GM18507 (cell line): ENCODE measurements at regions not wholly inside any gene's neighbourhood (a gene's known extent, or its start where the extent isn't known, plus 50 kb on each side); places are given as distances from the start of the nearest gene placed in this dataset.

Experiments used
- DNase-seq: peaks from one replicate; pipeline ENCODE4 v3.0.0; 2011; ENCODE audit warnings: low read depth; ENCODE audit not compliant: insufficient read length; ENCODE audit errors: extremely low spot score
- FAIRE-seq: peaks from 2 replicates; lab custom pipeline; 2011; peaks lifted over from hg19 to GRCh38; lab: Jason Lieb, UNC

DNA sequence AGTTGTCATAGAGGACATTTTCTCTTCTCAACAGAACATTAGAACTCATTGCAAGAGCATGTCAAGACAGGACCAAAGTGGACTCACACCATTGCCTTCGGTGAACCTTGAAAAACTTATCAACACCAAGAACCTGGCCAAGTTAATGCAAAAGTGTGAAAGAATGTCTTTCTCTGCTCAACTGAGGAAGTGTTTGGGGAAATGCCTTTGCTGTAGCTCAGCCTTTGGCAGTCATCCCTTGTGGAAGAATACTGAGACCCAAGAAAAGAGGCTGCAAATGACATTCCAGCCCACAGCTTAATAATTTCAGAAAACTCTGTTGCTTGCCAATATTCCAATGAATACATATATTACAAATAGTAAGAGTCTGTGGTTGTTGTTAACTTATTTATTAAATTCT is 728.8 kb upstream of the PIK3C3 start:
- no peak for FAIRE-seq
- no peak for DNase-seq

DNA sequence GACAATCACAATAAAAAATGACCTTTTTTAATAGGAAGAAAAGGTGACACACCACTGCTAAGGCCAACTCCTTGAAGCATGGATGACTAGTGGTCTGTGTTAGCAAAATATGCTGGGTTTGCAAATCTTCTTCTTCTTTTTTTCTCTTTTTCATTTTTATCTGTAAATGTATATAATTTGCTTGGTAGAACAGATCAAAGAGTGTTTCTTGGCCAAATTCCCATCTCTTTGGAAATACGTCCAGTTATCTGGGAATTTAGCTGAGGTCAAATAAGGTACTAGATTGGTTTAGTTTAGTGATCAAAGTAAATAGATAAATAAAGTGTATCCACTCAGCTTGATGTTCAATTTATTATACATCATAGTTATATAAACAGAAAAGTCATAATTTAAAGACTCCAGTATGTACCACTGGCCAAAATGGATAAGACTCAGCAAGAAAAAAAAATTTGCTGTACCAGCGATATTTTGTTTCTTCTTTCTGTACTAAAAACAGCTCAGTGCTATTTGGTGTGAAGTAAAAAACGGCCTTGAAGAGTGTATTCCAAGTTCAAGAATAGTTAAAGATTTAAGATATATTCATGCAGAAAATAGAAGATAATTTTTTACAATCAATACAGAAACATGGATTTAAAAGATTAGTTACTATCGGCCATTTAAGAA is 738.6 kb upstream of the PIK3C3 start:
- no peak for DNase-seq
- FAIRE-seq: no peak

DNA sequence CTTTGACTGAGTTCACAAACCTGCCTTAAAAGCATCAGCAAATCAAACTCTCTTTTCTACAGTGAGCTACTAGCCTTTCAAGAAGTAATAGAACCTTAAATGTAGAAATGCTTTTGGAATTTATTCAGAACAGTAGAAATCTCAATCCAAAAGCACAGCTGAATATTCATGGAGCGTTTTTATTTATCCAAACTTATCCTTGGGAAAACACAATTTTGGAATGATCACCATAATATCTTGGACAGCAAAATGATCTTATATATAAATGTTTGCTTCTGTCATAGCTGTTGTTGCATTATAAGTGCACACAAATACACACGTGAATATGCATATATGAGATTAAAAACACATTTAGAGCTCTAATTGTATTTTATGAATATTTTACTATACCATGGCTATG is 747.3 kb upstream of the PIK3C3 start:
- no peak for FAIRE-seq
- DNase-seq: no peak

DNA sequence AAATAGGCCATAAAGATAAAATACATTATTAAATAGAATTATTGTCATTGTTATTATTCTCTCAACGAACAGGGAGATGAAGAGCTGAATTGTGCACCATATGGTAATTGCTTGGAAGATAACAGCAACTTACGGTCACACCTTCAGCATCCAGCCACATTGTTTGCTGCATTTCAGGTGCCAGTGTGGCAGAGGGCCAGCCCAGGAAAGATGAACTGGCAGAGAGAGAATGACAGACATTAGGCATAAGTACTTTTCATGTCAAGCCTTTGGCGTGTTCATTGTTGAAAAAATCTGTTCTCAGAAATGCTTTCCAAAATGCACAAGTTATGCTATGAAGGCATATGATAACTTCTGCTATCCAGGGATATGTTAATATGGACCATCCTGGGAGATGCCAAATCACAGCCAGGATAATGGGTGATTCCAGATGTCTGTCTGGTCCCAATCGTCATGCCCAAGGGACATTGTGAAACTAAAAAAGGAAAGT is 748.6 kb upstream of the PIK3C3 start:
- no peak for DNase-seq
- no peak for FAIRE-seq

DNA sequence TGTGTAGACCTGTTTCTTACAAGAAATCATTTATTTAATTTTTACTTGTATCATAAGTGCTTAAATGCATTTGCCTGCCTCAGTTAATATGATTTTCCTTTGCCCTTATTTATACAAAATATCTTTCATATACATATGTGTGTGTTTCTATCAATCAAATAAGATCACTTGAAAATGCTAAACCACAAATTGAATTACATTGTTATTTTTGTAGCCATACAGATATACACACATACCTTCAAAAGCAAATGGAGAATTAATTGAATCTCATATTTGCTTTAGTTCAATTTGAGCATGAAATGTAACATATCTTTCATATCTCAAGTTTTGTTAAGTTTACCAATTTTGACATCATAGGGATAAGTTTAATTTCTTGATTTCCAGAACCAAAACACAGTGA is 755.8 kb upstream of the PIK3C3 start:
- no peak for DNase-seq
- FAIRE-seq: no peak

DNA sequence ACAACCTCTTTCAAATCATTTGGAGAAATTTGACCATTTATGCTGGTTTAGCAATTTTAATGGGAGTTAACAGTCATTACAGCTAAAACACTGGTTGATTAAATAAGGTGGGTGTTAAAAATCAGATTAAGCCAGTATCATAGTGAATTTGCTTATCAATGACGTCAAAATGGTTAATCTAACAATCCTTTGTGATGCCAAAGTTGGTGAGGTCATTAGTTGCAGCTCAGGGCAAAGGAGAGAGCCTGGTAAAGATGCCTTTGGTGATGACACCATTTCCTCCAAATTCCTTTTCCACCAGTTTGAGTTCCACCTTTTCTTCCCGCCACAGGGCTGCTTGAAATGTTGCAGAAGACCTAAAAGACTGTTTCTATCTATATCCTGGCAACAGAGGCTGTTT is 757.1 kb upstream of the PIK3C3 start:
- FAIRE-seq: no peak
- DNase-seq: no peak

DNA sequence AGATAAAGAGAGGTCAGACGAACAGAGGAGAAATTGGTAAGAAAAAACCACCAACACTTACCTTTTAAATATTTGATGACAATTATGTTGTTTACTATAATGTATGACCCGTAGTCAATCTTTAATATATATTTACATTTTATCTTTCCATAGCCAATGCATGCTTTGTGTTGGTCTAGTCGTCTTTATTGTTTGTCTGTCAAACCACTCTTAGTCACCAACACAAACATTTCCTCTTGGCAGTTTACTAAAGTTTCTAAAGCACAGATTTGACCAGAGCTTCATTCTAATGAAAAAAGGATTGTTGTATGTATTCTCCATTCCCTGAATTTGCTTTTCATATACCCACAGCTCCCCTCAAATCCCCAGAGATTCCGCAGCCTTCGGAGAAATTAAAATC is 784.7 kb upstream of the PIK3C3 start:
- FAIRE-seq (no peak), DNase-seq (no peak)

DNA sequence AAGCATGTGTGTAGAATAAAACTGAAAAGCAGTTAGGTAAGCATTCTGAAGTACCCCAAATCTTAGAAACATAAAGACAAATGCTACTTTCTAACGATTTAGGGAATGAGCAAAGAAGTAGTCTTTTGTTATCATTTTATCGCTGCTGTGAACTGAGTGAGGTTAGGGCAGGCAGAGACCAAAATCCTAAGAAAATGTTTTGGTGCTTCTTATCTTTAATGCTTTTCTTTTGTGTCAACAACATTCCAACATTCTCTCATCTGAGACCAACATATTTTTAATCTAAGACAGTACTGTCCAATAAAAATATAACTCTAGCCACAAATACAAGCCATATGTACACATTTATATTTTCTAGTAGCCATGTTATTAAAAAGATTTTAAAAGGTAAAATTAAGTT is 789.4 kb upstream of the PIK3C3 start:
- no peak for DNase-seq

DNA sequence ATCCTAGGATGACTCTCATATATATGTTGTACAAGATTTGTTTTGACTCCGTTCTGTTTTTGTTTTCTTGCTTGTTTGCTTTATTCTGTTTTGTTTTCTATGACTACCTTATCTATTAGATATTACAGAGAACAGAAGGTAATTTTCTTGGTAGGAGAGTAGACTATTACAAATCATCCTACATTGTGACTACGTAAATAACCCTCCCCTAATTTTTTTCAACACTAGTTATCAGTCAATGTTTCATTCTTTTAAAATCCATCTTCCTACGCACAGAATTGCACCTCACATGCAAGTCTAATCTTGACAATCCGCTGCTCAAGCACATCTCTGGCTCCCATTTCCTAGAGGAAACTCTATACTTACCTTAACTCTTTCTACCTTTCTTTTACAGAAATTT is 792.3 kb upstream of the PIK3C3 start:
- FAIRE-seq: no peak
- no peak for DNase-seq

More for the DNA sequence above, 789.4 kb upstream of the PIK3C3 start:
- no peak for FAIRE-seq

DNA sequence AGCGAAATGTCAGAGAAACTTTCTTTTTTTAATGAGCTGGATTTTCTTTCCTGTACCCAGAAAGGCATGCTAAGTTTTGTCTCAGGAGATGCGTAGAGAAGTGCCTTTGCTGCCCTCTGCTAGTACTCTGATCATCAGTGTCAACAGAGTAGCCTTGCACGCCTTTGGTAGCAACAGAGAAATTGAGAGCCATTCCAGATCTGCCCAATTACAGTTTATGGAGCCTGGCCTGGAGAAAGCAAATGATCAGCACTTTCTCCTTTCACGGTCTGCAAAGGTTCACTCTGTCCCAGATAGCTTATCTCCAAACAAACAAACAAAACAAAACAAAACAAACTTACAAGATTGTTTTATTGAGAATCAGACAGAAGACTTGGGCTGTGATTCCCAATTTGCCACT is 792.8 kb upstream of the PIK3C3 start:
- no peak for FAIRE-seq

DNA sequence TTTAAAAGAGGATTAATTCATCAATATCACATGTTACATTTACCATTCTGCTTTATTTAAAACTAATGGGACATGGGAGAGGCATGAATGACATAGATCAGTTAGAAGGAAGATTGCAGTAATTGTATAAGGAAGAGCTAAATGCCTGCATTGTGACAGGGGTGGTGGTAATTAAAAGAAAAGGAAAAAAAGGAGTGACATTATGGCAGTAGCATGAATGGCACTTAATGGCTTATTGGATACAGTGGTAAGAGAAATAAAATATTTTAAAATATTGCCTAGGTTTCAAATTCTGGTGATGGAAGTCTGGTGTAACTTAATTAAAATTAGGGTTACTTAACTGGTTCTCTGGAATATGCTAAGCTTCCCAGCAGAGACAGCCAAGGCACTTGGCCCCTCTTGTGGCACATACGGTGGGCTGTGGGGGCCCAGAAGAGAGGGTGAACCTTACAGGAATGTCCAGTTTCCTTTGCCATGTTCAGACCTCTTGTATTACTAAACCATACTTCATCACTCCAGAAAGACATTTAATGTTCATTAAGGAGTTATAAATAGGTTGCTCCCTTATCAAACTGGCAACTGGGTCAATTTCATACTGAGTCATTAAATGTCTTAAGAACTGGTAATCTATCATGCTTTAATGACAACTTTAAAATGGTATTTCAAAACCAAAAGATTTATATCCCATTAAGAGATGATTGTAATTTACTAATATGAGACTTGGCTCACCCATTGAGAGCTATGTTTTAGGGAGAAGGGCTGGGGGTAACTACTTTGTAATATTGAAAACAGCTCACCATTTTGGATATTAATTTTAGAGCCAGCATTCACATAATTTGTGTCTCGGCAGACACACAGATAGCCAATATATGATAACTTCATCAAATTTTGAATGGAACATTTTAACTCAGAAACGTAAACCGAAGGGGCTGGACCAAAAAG is 798.9 kb upstream of the PIK3C3 start:
- FAIRE-seq (no peak), DNase-seq (no peak)

More for the DNA sequence above, 792.8 kb upstream of the PIK3C3 start:
- DNase-seq: no peak

DNA sequence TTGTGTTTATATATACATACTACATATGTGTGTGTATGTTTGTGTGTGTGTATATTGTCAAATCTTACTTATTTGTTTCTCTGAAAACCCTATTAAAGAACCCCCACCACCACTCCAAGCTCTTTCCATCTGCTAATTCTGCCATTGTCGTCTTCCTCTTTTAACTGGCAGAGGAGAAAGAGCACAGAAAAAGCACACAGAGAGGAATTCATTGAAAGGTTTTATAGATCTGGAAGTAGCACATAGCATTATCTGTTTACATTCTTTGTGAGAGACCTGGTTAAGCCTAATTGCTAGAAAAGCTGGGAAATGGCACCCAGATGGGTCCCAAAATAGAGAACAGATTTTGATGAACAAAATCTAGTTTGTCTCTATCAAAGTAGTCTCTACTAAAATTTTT is 800.0 kb upstream of the PIK3C3 start:
- DNase-seq: no peak
- FAIRE-seq: no peak

DNA sequence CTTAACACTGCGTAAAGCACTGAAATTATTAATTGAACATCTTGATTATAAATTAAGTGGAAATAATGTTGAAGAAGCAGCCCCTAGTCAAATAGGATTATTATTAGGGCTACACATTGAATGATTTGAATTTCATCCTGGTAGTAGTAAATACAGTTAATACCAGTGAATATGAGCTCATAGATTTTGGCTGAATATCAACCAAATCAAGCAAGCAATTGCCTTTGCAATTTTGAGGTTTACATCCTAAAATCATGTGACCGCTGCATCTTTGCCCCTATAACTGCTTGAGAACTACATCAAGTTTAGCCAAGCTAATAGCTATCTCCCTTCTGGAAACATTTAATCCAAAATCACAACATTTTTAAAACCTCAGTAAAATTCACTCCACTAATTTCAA is 801.2 kb upstream of the PIK3C3 start:
- FAIRE-seq: no peak
- DNase-seq: no peak

DNA sequence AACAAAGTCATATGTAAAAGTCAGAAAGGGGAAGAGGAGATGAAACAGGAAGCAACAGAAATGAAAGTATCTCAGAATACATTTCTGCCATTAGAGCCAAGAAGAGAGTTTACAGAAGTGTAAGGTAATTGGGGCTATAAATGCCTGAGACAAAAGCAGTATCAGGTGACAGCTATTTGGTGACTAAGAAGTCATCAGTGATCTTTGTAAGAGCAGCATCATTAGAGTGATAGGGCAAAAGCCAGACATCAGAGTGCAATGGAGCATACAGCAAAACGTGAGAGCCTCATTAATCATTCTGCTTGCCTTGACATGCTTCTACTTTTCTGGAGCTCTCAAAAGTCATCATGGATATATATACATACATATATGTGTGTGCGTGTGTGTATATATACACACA is 804.7 kb upstream of the PIK3C3 start:
- FAIRE-seq (no peak), DNase-seq (no peak)

DNA sequence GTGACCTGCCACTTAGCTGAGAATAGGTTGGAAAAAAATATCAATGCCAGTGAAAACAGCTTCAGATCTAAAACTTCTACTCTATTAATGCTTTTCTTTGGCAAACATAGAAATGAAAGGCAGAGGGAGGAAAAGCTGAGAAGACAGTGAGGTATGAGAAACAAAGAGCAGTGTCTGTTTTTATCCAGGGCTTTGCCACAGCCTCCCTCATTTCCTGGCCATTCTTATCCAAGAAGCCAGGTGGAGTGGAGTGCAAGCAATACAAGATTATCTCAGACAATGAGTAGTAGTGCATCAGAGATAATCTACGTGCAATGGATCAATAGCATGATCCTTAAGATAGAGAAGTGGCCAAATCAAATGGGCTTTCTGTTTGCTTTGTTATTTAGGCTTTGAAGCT is 808.7 kb upstream of the PIK3C3 start:
- FAIRE-seq (no peak), DNase-seq (no peak)

DNA sequence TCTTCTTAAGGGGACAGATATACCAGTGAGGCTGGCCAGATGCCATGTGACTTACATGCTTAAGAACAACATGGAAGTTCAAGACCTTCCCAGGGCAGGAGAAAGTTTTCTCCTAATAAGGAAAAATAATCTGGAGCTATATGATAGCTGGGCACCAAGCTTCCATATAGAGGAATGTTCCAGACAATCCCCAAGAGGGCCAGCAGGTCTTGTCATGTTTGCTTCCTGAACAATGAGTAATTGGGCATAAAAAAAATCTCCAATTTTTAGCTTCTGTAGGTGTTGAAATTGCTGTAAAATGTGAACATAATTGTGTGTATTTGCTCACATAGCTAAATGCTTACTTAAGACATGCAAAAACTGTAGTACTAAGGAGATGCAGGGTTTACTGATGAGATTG is 809.5 kb upstream of the PIK3C3 start:
- no peak for DNase-seq

DNA sequence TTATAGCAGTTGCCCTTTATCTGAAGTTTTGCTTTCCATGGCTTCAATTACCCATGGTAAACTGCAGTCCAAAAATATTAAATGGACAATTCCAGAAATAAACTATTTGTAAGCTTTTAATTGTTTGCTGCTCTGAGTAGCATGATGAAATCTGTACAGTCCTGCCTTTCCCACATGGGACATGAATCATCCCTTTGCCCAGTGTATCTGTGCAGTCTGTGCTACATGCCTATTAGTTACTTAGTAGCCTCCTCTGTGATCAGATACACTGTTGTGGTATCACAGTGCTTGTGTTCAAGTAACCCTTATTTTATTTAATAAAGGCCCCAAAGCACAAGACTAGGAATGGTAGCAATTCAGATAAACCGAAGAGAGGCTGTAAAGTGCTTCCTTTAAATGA is 810.6 kb upstream of the PIK3C3 start:
- no peak for FAIRE-seq

More for the DNA sequence above, 809.5 kb upstream of the PIK3C3 start:
- no peak for FAIRE-seq

DNA sequence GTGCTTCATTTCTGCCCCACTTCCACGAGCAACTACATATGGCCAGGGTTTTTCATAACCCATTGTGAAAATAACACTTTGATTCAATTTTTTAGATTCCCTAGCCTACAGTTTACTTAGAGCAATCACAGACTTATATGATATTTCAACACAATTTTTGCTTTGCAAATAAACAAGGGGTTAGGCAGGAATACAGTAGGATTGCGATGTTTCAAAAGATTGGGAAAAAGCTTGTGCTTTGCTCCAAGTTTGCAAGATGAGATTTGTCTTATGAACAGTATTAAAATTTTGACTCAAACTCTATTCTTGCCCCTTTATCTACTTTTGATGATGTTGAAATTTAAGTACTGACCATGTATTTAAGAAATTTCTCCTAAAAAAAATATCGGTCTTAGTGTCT is 814.5 kb upstream of the PIK3C3 start:
- FAIRE-seq (no peak), DNase-seq (no peak)

More for the DNA sequence above, 810.6 kb upstream of the PIK3C3 start:
- DNase-seq: no peak

DNA sequence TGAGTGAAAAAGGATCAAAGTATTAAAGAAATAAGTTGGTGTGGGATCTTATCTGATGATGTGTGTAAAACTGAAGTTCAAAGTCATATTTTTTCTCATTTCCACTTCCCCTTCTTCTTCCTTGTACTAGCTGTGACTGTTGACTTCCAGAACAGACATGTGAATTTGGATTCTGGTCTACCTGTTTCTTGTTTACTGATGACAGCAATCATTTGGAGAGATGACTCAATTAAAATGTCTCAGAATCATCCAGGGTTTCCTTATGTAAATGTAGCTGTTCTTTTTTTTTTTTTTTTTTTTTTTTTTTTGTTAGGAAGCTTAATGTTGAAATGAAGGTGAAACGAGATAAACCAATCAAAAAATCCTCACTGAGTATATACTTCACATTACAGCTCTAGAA is 819.9 kb upstream of the PIK3C3 start:
- FAIRE-seq (no peak), DNase-seq (no peak)

DNA sequence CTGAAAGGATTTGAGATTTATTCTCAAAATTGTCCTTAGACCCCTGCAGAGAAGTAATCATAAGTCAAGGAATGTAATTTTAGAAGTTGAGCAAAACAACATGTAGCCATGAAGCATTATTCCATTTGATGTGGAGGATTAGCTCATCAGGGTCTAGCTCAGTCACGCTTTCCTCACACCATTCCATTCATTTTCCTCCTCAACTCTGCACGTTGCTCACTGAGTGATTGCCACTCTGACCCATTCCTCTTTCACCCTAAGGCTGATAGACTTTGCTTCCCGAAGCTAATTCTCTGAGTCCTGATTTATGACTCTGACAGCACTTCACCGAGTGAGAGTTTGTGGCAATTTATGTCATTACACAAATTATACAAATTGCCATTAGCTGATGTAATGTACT is 820.6 kb upstream of the PIK3C3 start:
- DNase-seq: no peak
- no peak for FAIRE-seq

DNA sequence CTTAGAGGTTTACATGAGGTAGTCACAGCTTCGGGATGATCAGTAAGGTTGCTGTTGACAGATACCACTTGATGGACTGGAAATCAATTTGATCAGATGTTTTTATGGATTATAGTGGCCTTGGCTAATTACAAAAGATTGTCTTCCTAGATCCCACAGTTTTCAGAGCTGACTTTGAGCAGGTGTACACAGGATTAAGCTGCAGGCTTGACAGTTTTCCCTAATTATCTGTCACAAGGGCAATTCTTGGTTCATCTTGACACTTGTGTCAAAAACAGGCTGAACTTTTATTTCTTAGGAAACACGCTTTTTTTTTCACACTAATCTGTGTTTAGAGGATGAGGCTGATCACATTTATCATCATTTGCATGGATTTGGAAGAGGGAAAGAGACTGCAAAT is 824.0 kb upstream of the PIK3C3 start:
- DNase-seq (no peak), FAIRE-seq (no peak)
